ENCODE measurements at regions not wholly inside any gene's neighbourhood (a gene's known extent, or its start where the extent isn't known, plus 50 kb on each side); places are given as distances from the start of the nearest gene placed in this dataset.

- TF ChIP-seq POLR2A (conservative IDR thresholded peaks at IDR 0.05) (no peak), CTCF (IDR thresholded peaks at IDR 0.05 in 2 of 3, conservative IDR thresholded peaks at IDR 0.05 in 1 of 3; ENCODE audit: insufficient read depth in 2 of 3, low read depth in 1 of 3, low read length in 3 of 3) (no peak), POLR2AphosphoS5 (IDR thresholded peaks at IDR 0.05; ENCODE audit: control insufficient read depth, insufficient read depth, low read depth, low read length) (no peak), ZNF384 (IDR thresholded peaks at IDR 0.05; ENCODE audit: low read depth, low read length) (no peak)
Measured at GRCh38 chr11:129694966-129695365, 120.7 kb upstream of the TMEM45B start.

Measured in K562 (cell line).